ENCODE measurements at regions not wholly inside any gene's neighbourhood (a gene's known extent, or its start where the extent isn't known, plus 50 kb on each side); places are given as distances from the start of the nearest gene placed in this dataset.

DNA sequence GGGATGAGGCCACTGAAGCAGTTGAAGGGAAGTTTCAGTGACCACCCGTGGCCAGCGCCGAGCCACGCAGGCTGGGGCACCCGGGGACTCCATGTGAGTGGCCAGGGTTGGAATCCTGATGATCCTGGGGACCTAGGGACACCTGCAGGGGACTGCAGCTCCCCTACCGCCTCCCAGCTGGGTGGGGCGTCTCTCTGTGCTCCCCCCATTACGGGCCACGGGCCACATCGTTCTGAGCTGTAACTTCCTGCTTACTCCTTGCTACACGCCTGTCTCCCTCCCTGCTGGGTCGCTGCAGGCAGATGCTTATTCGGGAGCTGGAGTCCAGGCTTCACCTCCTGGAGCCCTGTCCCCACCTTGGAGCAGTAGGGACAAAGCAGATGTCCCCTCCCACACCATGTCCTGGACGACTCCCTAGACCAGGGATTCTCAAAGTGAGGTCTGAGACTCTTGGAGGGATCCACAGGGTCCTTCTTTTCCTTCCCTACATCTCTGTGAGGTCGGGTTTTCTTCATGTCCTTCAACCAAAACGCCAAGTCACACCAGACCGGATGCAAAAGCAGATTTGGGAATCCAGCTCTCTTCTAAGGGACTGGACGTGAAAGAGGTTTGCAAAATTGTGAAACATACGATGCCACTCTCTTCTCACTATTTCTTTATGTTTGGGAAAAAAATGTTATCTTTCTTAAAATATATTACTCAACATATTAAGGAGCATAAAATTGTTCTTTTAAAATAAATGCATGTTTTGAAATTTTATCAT is 85.9 kb upstream of the NCOR2 start:
- Histone ChIP-seq H3K9ac (ENCODE audit: extremely low read depth, insufficient read length, low read length) (no peak overlapping the region), H3K27me3 (ENCODE audit: insufficient read depth, low read length) (no peaks in the 10 kb centered on the region), H2AK5ac (ENCODE audit: insufficient read length, low read length) (no peak overlapping the region), H3K23me2 (ENCODE audit: insufficient read length, low read depth, low read length, poor library complexity, severe bottlenecking) (no peaks in the 10 kb centered on the region), H4K20me1 (ENCODE audit: control insufficient read depth, insufficient read depth, insufficient read length) (no peaks in the 10 kb centered on the region), H4K8ac (replicated peaks; ENCODE audit: insufficient read length, low read depth, low read length) (no peak overlapping the region), H3T11ph (ENCODE audit: low read length) (no peak overlapping the region), H3K23ac (ENCODE audit: insufficient read length, low read depth, low read length) (no peak overlapping the region), H3K27ac (ENCODE audit: insufficient read length, low read depth, low read length) (no peak overlapping the region), H3K79me2 (ENCODE audit: insufficient read depth, low read length) (no peaks in the 10 kb centered on the region), H3K79me1 (ENCODE audit: insufficient read depth, low read depth, low read length, poor library complexity, severe bottlenecking) (no peaks in the 10 kb centered on the region), H2BK12ac (ENCODE audit: insufficient read length, low read depth, low read length) (no peak overlapping the region), H3K18ac (ENCODE audit: insufficient read length, low read depth, low read length) (no peak overlapping the region), H3K56ac (ENCODE audit: insufficient read length, low read depth, low read length) (no peak overlapping the region), H3K4me1 (ENCODE audit: insufficient read depth, low read length) (0 out of 2 replicates have a peak, but pooled peaks cover 2% of the 10 kb centered on the region), H4K91ac (ENCODE audit: insufficient read length, low read depth, low read length) (no peak overlapping the region), H3K4ac (ENCODE audit: low read depth, low read length) (no peak overlapping the region), H3K4me2 (ENCODE audit: insufficient read depth, insufficient read length, low read length) (no peak overlapping the region), H2BK120ac (ENCODE audit: low read depth, low read length, poor library complexity, severe bottlenecking) (no peak overlapping the region), H3K9me3 (ENCODE audit: control insufficient read depth, low read depth, low read length) (peaks cover 9% of the 10 kb centered on the region), H4K5ac (ENCODE audit: insufficient read length, low read depth, low read length) (no peak overlapping the region), H2BK20ac (ENCODE audit: low read depth, low read length, poor library complexity, severe bottlenecking) (no peak overlapping the region), H2AFZ (ENCODE audit: low read length) (no peak overlapping the region), H2BK15ac (ENCODE audit: low read depth, low read length) (no peak overlapping the region), H2BK5ac (ENCODE audit: insufficient read length, low read length) (no peak overlapping the region), H3K14ac (ENCODE audit: insufficient read depth, low read length) (no peak overlapping the region; the same call in 1 of the 2 replicates)
- Mint-ChIP-seq H3K27ac (peak overlapping the region in 1 of 3 experiments; percentile 84; a peak in 2 of 7 replicates), H3K36me3 (ENCODE audit: insufficient read depth in 1 of 3, low read depth in 3 of 3) (peaks cover 6 to 18% (median 7%) of the 10 kb centered on the region in 3 experiments), H3K27me3 (ENCODE audit: low read depth) (peaks cover 2% of the 10 kb centered on the region; the same call in 1 of the 2 replicates), H3K9me3 (peaks cover 19 to 20% of the 10 kb centered on the region in 2 experiments), H3K4me3 (no peak overlapping the region), H3K4me1 (peaks cover 25 to 29% of the 10 kb centered on the region in 2 experiments)
- no CpG with 5 or more reads among the region's 19 CpGs for WGBS (ENCODE audit: extremely low coverage, insufficient read length, low lambda C conversion rate)
- TF ChIP-seq CTCF (conservative IDR thresholded peaks at IDR 0.05) = no peak
- DNase-seq = no peak

Measured in H9 (cell line).